NCI-H146 treated with DMSO at 0.1 percent for 48 hours (cell line): ENCODE measurements at regions not wholly inside any gene's neighbourhood (a gene's known extent, or its start where the extent isn't known, plus 50 kb on each side); places are given as distances from the start of the nearest gene placed in this dataset.

Experiments
- DNase-seq: peaks from one replicate; lab custom pipeline; 2025; ENCODE audit not compliant: unreplicated experiment; lab: John Stamatoyannopoulos, UW

GRCh38 chr20:60240415-60240814, 282.2 kb downstream of the CDH26 start:
- DNase-seq: no peak

- no peak for DNase-seq
Observed at GRCh38 chr20:60240986-60241385, 282.8 kb downstream of the CDH26 start.

GRCh38 chr20:60242836-60243505, 284.7 kb downstream of the CDH26 start:
- no peak for DNase-seq

GRCh38 chr20:60244373-60245146, 286.3 kb downstream of the CDH26 start:
- no peak for DNase-seq

- no peak for DNase-seq
Observed at GRCh38 chr20:60246751-60247150, 288.5 kb downstream of the CDH26 start.

GRCh38 chr20:60249436-60249835, 291.2 kb downstream of the CDH26 start:
- no peak for DNase-seq

GRCh38 chr20:60250251-60250650, 292.0 kb downstream of the CDH26 start:
- no peak for DNase-seq

GRCh38 chr20:60252866-60253265, 294.6 kb downstream of the CDH26 start:
- no peak for DNase-seq

- DNase-seq: no peak
Observed at GRCh38 chr20:60253471-60253870, 295.2 kb downstream of the CDH26 start.

- DNase-seq: no peak
Observed at GRCh38 chr20:60254901-60255411, 296.7 kb downstream of the CDH26 start.

GRCh38 chr20:60255415-60255814, 297.2 kb downstream of the CDH26 start:
- peak; percentile 54 for DNase-seq

- no peak for DNase-seq
Observed at GRCh38 chr20:60255866-60256265, 297.6 kb downstream of the CDH26 start.

- no peak for DNase-seq
Observed at GRCh38 chr20:60256811-60257210, 298.6 kb downstream of the CDH26 start.

- DNase-seq: no peak
Observed at GRCh38 chr20:60257671-60258070, 299.4 kb downstream of the CDH26 start.

- no peak for DNase-seq
Observed at GRCh38 chr20:60258255-60258863, 300.1 kb downstream of the CDH26 start.

GRCh38 chr20:60261333-60261732, 303.1 kb downstream of the CDH26 start:
- no peak for DNase-seq

- peak; percentile 9 for DNase-seq
Observed at GRCh38 chr20:60262967-60263603, 304.9 kb downstream of the CDH26 start.

- DNase-seq: no peak
Observed at GRCh38 chr20:60263725-60264709, 305.8 kb downstream of the CDH26 start.

- DNase-seq: no peak
Observed at GRCh38 chr20:60266177-60266823, 308.1 kb downstream of the CDH26 start.

- DNase-seq: no peak
Observed at GRCh38 chr20:60268491-60268890, 310.3 kb downstream of the CDH26 start.
